ENCODE measurements at regions not wholly inside any gene's neighbourhood (a gene's known extent, or its start where the extent isn't known, plus 50 kb on each side); places are given as distances from the start of the nearest gene placed in this dataset.

GRCh38 chr20:52290569-52290968 is 99.0 kb upstream of the ZFP64 start:
- no TSS peak for BruUV-seq (replicated peaks)
- Mint-ChIP-seq H3K27me3 (ENCODE audit: insufficient read depth, unreplicated experiment) (peaks cover 13% of the 10 kb centered on the region), H3K27ac (ENCODE audit: unreplicated experiment) (no peak overlapping the region), H3K36me3 (ENCODE audit: insufficient read depth, unreplicated experiment) (no peaks in the 10 kb centered on the region), H3K4me3 (ENCODE audit: unreplicated experiment) (no peak overlapping the region), H3K9me3 (ENCODE audit: unreplicated experiment) (peaks cover 11% of the 10 kb centered on the region), H3K4me1 (ENCODE audit: low read depth, unreplicated experiment) (no peaks in the 10 kb centered on the region)
- no peaks in the 10 kb centered on the region for H3K9me3 ChIP-seq
- H3K36me3 ChIP-seq (ENCODE audit: control insufficient read depth, insufficient read depth, low read length) = no peaks in the 10 kb centered on the region
- CTCF ChIA-PET = no interaction called here
- no peak for DNase-seq
- H3K27me3 ChIP-seq (replicated peaks; ENCODE audit: control insufficient read depth, insufficient read depth, low read length) = no peaks in the 10 kb centered on the region; the same call in 1 of the 2 replicates
- POLR2A ChIA-PET = no interaction called here
- H3K4me1 ChIP-seq = no peaks in the 10 kb centered on the region
- no peak for TF ChIP-seq CTCF (IDR thresholded peaks at IDR 0.05; ENCODE audit: insufficient read depth in 1 of 2, low read depth in 1 of 2, low read length in 1 of 2, severe bottlenecking in 1 of 2, unreplicated experiment in 1 of 2)
- intact Hi-C loops (cut with micrococcal nuclease; ENCODE audit: unreplicated experiment) = no loop called here
- H3K4me3 ChIP-seq (ENCODE audit: low read depth, low read length) = no peak overlapping the region

GRCh38 chr20:52289956-52290565 is 98.5 kb upstream of the ZFP64 start:
- POLR2A ChIA-PET = no interaction called here
- H3K4me3 Mint-ChIP-seq (ENCODE audit: unreplicated experiment) = no peak overlapping the region

GRCh38 chr20:52280407-52280806 is 88.8 kb upstream of the ZFP64 start:
- CTCF ChIA-PET = no interaction called here
- no peak overlapping the region for H3K4me3 ChIP-seq (ENCODE audit: low read depth, low read length)
- H3K36me3 Mint-ChIP-seq (ENCODE audit: insufficient read depth, unreplicated experiment) = no peaks in the 10 kb centered on the region
- no peak for DNase-seq
- no peaks in the 10 kb centered on the region for H3K36me3 ChIP-seq (ENCODE audit: control insufficient read depth, insufficient read depth, low read length)
- H3K9me3 ChIP-seq = no peaks in the 10 kb centered on the region
- no peaks in the 10 kb centered on the region; the same call in 1 of the 2 replicates for H3K27me3 ChIP-seq (replicated peaks; ENCODE audit: control insufficient read depth, insufficient read depth, low read length)
- H3K4me1 Mint-ChIP-seq (ENCODE audit: low read depth, unreplicated experiment) = no peaks in the 10 kb centered on the region
- POLR2A ChIA-PET = no interaction called here
- no peak for TF ChIP-seq CTCF (IDR thresholded peaks at IDR 0.05; ENCODE audit: insufficient read depth in 1 of 2, low read depth in 1 of 2, low read length in 1 of 2, severe bottlenecking in 1 of 2, unreplicated experiment in 1 of 2)
- H3K4me3 Mint-ChIP-seq (ENCODE audit: unreplicated experiment) = no peak overlapping the region
- BruUV-seq (replicated peaks) = no TSS peak
- peaks cover 34% of the 10 kb centered on the region for H3K27me3 Mint-ChIP-seq (ENCODE audit: insufficient read depth, unreplicated experiment)
- no peak overlapping the region for H3K27ac Mint-ChIP-seq (ENCODE audit: unreplicated experiment)
- no peaks in the 10 kb centered on the region for H3K9me3 Mint-ChIP-seq (ENCODE audit: unreplicated experiment)
- no peaks in the 10 kb centered on the region for H3K4me1 ChIP-seq
- intact Hi-C loops (cut with micrococcal nuclease; ENCODE audit: unreplicated experiment) = no loop called here

More at GRCh38 chr20:52289956-52290565, 98.5 kb upstream of the ZFP64 start:
- Histone ChIP-seq H3K9me3 (no peaks in the 10 kb centered on the region), H3K4me3 (ENCODE audit: low read depth, low read length) (no peak overlapping the region), H3K27me3 (replicated peaks; ENCODE audit: control insufficient read depth, insufficient read depth, low read length) (no peaks in the 10 kb centered on the region; the same call in 1 of the 2 replicates), H3K36me3 (ENCODE audit: control insufficient read depth, insufficient read depth, low read length) (no peaks in the 10 kb centered on the region), H3K4me1 (no peaks in the 10 kb centered on the region)
- Mint-ChIP-seq H3K36me3 (ENCODE audit: insufficient read depth, unreplicated experiment) (no peaks in the 10 kb centered on the region), H3K27ac (ENCODE audit: unreplicated experiment) (no peak overlapping the region), H3K4me1 (ENCODE audit: low read depth, unreplicated experiment) (no peaks in the 10 kb centered on the region), H3K9me3 (ENCODE audit: unreplicated experiment) (peaks cover 11% of the 10 kb centered on the region), H3K27me3 (ENCODE audit: insufficient read depth, unreplicated experiment) (peaks cover 16% of the 10 kb centered on the region)
- BruUV-seq (replicated peaks) = no TSS peak
- no peak for DNase-seq
- intact Hi-C loops (cut with micrococcal nuclease; ENCODE audit: unreplicated experiment) = no loop called here
- no peak for TF ChIP-seq CTCF (IDR thresholded peaks at IDR 0.05; ENCODE audit: insufficient read depth in 1 of 2, low read depth in 1 of 2, low read length in 1 of 2, severe bottlenecking in 1 of 2, unreplicated experiment in 1 of 2)
- CTCF ChIA-PET = interaction anchor here (0.6 kb wide), 1 partner anchor 50 kb away, joined by 4 read pairs; no protein-coding TSS in a partner anchor
